GM18498 (cell line): ENCODE measurements at regions not wholly inside any gene's neighbourhood (a gene's known extent, or its start where the extent isn't known, plus 50 kb on each side); places are given as distances from the start of the nearest gene placed in this dataset.
"Not testable (repeated sequence)": the region's sequence is repeated elsewhere in the genome, so short reads cannot be mapped to it uniquely, and the experiment has no call there.

Experiments used
- ATAC-seq: cut with Tn5 transposase; IDR thresholded peaks from one replicate; pipeline ENCODE4 v1.9.1; 2021; ENCODE audit warnings: mild to moderate bottlenecking, moderate library complexity; ENCODE audit not compliant: unreplicated experiment

DNA sequence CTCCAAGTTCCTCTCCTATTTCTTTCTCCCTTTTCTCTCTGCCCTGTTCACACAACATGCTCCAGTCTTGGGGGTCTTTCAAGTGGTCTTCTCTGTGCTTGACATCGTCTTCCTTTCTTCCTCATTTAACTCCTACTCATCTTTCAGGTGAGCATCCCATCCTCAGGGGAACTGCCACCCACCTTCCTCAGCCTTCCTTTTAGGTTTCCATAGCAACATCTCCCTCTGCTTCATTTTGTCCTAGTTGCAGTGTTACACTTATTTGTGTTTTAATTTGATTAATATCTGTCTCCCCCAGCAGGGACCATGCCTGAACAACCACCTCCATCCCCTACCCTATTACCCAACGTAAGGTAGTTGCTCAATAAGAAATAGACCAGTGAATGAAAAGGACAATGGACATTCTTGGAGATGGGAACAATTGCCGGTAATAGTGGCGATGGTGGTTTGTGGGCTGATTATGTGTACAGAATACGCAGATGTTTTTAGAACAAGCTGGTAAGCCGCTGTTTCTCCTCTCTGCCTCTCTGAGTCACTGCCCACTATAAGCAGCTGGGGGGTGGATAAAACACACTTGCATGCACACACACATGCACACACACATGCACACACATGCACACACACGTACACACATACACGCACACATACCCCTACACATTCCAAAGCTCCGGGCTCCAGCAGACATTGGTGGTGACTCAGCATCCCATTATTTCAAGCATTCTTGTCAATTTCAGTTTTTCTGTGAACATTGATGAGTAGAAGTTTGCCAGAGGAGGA is 251.6 kb downstream of the GATA3 start:
- no peak for ATAC-seq

DNA sequence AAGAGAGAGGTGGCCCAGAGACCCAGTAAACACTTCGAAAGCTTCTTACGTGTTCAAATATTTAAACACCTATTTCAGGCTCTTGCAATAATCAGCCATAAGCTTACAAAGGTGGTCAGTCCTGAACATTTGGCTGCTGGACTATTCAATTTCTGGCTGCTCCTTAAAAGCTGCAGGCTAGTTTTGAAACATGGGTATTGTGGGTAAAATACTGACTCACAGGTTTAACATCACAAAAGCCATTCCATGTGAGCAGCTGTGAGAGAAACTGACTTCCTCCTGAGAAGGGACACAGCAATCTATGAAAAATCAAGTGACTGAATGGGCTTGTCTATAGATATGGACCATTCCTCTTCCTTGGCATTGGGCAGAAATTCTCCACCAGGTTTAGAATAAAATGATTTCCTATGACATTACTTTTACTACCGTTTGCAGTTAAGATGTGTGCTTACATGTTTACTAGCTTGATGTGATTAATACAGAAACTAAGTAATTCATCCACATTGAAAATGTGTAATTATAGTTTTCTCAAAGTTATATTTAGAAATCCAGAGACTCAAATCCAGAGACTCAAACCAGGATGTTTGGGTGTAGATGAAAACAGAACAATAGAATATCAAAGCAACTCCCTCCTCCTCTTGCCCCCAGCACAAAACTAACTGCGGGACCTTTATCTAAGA is 252.3 kb downstream of the GATA3 start:
- no peak for ATAC-seq

DNA sequence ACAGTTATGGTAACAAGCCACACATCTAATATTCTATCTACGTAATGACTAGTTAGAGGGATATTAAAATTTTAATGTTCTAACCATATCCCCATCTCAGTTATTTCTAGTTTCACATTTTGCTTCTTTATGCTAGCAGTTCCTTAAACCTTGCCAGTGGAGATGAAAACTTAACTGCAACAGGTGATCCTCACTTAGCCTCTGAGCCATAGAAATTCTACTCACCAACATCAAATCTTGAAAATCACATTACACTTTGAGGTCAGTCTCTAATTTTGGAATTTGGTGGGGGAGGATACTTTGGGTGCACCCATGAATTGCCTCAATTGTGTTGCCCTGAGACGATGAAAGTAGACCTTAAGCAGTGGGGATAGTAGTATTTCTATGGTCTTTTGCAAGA is 256.4 kb downstream of the GATA3 start:
- no peak for ATAC-seq

DNA sequence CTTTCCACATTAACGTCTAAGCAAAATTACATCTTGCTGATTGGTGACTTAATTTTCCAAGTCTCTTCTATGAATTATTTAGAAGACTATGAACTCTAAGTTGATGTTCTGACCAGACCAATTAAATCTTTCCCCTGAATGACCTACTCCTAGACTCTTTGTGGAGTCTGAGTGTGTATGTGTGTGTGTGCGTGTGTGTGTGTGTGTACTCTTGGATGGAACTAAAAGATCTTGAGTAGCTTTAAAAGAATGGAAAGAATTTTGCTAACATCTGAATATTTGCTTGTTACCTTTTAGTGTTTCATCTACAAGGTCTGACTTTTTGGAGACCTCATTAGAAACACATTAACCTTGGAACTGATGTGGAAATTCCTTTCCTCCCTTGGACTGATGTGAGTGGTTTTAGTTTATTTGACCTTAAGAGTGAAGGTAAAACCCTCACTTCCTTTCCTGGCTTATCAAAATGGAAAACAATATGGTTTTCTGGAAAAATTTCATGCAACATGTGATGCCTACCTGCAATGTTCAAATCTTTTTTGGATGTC is 257.1 kb downstream of the GATA3 start:
- no peak for ATAC-seq

DNA sequence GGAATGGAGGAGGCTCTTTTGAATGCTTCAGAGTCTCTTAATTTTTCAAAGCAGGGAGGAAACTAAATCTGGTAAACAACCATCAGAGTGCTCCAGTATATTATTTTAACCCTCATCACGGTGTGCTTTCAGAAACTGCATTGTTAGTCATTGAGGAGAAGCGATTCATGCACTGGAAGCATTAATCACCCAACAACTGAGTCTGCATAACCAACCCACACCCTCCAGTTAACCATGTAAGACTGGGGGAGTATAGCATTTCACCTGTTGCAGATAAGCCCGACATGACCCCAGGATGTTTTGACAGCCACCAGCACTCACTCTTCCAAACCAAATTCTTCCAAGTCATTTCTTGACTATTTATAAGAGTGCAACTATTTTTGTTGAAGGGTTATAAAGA is 257.6 kb downstream of the GATA3 start:
- ATAC-seq: no peak

DNA sequence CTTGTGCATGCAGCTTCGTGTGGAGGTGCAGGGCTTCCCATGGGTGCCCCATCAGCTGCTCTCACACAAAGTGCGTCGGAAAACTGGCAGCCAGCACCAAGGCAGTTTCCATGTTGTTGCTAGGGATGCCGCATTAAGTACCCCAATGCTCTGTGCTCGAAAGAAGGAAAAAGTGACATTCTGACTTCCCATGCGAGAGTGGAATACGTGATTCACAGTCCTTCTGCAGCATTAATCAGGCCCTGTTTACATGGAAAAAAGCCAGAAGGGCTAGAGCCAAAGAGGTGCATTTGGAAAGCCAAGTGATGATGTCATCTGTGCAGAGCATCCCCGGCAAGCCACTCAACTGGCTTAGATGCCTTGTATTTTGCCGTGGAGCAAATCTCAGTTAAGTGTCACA is 258.3 kb downstream of the GATA3 start:
- no peak for ATAC-seq

DNA sequence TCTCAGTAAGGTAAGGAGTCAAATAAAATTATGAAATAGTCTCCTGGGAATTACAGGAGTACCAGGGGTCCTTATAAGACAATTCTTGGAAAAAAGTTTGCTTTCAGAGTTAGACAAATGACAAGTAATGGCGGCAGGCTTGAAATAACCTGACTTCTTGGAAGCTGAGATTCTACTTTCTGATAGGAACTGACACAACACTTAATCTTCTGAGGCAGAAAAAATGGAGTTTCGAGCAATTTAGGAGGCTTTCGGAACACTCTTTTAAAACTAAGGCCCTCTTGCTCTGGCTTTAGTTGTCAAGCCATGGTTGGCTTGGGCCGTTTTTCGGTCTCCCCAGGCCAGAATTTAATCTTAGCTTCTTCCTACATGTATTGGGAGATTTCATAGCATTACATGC is 260.0 kb downstream of the GATA3 start:
- ATAC-seq: no peak

DNA sequence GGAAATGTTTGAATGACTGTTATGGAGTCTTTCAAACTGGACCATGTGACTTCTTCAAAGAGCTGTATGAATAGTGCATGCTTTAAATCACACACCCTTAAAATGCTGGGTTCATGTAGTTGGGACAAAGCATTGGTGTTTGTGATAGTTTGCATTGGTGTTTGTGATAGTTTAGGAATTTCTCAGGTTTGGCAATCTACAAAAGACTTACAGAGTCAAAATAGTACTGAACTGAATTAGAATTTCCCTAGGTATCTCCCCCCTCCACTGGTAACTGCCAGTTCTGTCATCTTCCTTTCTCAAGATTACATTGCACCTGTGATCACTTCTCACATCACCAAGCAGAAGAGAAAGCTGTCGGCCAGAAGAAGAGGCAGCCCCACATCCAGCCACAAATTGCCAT is 261.1 kb downstream of the GATA3 start:
- ATAC-seq: no peak

DNA sequence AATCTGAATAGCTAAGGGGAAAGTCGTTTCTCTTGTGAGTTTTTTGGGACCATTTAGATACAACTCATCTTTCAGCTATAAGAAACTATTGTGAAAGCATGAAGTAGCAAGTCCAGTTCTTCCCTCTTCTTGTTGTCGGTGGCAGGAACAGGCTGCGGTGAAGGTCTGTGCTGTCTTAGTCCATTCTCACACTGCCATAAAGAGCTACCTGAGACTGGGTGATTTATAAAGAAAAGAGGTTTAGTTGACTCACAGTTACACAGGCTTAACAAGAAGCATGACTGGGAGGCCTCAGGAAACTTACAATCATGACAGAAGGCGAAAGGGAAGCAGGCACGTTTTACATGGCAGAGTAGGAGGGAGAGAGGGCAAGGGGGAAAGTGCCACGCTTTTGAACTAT is 261.8 kb downstream of the GATA3 start:
- no peak for ATAC-seq

DNA sequence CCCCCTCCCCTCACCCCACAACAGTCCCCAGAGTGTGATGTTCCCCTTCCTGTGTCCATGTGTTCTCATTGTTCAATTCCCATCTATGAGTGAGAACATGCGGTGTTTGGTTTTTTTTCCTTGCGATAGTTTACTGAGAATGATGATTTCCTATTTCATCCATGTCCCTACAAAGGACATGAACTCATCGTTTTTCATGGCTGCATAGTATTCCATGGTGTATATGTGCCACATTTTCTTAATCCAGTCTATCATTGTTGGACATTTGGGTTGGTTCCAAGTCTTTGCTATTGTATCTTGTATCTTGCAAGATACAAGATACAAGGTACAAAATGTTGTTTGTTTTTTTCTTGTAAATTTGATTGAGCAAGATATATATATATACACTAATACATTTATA is 263.9 kb downstream of the GATA3 start:
- ATAC-seq: not testable (repeated sequence)

DNA sequence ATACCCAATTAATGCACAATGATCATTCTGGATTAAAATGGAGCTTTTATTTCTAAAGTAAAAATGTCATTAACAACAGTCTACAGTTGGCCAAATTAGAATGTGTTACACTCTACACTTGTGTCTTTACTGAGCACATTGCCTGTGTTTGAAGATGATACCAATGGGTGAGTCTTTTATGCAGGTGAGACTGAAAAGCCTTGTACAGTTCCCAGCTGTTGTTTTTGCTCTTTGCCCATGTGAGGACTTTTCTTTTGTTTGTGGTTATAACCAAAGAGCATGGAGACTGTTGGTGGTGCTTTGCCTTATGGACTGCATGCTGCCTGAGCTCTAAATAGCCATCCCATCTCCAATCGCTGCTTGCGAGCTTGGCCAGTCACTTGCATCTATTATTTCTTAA is 264.5 kb downstream of the GATA3 start:
- ATAC-seq: no peak

DNA sequence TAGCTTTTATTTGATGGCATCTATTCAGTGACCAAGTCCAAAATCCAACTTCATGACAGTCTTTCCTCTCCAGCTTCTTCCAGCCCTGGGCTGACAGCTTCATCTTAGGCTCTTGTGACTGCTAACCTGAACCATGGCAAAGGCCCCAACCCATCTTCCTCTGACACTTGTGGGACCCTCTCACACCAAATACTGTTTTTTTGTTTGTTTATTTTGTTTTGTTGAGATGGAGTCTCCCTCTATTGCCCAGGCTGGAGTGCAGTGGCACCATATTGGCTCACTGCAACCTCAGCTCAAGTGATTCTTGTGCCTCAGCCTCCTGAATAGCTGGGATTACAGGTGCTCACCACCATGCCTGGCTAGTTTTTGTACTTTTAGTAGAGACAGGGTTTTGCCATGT is 265.2 kb downstream of the GATA3 start:
- no peak for ATAC-seq

DNA sequence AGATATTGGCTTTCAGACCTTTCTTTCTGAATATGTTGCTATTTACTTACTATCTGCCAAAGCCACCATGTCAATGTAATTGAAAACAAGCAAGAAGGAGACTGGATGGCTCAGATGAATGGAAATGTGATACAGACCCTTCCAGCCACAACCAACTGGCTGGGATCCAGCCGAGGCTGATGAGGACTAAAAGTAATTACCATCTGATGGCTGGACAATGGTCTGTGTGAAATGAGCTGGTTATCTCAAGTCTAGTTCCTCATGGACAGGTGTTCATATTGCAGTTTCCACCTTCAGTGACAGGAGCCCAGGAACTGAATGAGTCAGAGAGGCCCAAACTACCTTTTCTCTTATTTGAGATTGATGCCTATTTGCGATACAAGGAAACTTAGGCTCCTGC is 267.5 kb downstream of the GATA3 start:
- no peak for ATAC-seq

DNA sequence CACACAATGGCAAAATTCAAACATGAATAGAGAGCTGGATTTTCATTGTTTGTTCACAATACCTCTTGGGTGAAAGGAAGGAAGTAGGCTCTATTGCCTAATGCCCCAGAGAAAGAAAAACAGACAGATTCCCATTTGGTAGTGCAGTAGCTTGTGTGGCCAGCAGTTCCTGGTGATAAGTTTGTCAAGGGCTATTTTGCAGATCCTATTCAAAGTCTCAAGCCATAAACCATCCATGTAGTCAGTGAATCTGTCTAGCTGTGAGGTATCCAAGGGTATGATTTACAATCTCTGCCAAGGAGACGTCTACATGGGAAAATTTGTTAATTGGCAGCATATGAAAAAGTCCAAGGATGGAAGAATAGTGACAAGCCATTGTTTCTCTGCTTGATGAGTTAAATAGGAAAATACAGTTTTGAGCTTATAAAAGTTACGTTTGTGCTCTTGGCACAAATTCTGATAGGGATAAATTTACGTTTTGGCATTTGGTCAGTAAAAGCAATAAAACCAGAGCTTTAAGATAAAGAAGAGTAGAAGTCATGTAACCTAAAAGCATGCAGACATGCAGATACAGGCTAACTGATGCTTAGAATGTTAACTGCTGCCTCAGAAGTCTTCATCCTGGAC is 269.1 kb downstream of the GATA3 start:
- ATAC-seq: no peak

DNA sequence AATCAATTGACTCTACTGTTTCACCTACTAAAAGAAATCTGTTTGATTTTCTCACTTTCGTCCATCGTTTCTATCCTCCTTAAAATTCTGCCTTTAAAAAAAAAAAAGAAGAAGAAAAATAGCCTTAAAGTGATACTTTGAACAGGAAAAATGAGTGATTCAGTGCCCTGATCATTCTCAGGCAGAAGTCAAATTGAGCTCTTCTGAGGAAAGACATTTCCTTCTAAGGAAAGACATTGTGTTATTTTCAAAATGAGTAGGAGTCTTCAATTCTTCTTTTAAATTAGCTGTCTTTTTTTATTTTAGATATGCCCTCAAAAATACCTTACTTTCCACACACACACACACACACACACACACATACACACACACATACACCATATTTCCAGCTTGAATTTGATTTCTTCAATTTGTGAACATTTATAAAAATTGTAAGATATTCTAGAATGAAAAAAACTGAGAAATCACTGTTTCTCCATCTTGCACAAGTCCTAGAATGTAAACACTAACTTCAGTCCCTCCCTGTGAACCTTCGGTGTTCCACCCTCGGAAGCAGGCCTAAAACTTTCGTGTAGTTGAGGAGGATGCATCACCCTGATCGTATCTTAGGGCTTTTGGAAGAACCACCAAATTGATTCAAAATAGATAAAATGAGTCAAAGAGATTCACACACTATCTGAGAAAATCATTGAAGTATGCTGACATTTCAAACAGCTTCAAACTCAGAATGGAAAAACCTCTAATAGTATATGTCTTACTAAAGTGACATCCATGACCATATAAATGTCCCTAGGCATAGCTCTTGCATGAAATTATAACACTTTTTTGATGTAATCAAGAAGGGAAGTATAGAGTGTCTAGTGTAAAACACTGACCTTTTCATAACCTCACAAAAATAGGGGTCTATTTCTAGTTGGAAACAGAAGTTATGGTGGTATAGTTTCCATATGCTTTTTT is 270.8 kb downstream of the GATA3 start:
- no peak for ATAC-seq

DNA sequence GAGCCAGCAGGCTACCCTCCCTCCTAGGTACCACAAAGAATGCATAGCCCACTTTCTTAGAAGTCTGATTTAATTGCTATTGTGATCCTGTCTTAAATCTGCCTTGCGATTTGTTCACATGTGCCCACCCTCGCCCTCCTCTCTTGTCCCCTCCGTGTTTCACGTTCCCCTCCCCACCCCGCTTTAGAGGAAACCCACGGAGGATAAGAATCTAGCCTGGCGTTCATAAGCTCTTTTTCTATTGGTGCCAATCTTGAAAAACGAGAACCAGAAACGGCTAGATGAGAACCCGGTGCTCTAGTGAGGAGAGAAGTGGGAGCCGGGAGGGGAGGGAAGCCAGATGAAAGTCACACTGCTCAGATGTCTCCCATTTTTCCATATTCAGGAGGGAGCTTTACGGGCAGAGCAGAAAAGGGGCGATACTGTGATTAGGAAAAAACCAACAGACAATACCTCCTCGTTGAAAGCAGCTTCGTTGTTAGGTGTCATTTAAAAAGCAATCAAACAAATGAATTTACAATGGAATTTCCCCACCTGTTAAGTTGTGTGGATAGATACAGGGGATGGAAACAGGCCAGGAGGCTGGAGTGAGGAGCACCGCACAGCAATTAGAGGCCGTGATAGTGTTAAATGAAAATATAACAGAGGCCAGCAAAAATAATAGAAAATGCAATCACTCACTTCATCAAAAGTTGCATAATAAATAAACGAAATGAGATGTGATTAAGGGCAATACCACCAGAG is 272.1 kb downstream of the GATA3 start:
- no peak for ATAC-seq

DNA sequence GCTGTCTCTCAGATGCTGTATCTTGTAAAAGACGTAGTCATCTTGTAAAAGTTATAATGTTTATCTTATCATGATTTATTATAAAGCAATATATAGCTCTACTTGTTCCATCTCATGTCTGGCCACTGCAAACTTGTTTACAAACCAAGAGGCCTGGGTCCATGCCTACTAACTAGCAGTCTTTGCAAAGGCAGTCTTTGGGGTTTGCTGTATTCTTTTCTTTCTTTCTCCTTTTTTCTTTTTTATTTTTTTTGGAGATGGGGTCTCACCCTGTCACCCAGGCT is 272.6 kb downstream of the GATA3 start:
- ATAC-seq: no peak

DNA sequence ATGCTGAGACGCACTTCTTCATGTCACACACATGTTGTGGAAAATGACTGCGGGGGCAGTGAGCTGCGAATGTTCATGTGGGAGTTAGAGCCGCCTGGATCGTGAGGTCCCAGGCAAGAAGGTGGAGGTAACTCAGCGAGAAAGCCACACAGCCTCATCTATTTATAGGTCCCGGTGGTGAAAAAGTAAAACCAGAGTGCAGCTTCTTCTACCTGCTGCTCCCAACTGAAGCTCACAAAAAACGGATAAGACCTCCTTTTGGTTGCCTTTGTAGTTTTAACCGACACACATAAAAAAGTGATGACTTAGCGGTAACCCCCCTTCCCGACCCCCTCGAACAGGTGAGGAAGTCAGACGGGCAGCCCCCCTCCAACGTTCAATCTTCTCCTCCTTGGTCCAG is 276.9 kb downstream of the GATA3 start:
- no peak for ATAC-seq

DNA sequence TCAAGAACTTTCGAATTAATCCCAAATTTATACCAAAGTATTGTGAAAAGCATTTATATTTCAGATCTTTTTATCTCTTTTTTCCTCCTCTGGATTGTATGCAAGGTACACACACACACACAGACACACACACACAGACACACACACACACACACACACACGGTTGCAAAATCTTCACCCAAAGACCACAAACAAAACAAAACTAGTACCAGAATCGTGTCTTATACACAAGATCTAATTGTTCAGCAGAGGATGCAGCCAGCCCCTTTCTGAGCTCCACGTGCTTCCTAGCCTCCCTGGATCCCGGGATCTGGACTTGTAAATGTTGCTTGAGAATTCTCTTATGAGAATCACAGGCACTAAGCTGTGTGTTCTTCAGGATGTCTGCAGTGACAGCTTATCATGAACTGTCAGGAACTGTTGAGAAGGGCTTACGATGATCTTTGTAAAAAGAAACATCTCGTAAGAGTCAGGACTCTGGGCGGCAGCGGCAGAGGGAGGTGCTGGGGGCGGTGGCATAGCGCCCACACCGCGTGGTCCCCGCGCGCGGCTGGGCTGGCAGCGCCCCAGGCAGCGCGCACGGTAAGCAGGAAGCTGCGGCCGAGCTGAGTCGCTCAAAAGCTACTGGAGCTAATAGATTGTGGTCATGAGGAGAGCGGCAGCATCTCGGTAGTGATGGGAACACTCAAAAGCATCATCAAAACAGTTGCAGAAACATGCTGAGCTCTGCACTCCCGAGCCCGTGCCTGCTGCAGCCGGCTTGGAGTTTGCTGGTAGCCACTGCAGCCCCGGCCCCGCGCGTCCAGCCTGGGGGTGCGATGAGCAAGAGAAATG is 277.6 kb downstream of the GATA3 start:
- ATAC-seq: peak; percentile 98

DNA sequence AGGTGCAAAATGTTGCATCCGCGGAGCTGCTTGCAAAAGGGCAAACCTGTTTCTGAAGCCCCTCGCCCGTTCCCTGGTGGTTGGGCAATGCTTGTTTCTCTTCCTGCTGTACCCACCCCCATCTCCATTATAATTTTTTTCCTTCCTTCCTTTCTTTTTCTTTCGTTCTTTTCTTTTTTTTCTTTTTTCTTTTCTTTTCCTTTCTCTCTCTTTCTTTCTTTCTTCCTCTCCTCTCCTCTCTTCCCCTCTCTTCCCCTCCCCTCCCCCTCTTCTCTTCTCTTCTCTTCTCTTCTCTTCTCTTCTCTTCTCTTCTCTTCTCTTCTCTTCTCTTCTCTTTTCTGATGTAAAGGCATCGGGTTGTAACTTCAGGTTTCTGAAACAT is 278.2 kb downstream of the GATA3 start:
- ATAC-seq: no peak
